SJCRH30 (cell line): ENCODE measurements at regions not wholly inside any gene's neighbourhood (a gene's known extent, or its start where the extent isn't known, plus 50 kb on each side); places are given as distances from the start of the nearest gene placed in this dataset.
A peak's percentile ranks its signal among the peaks of the same experiment; 100 is the strongest.
"Not testable (repeated sequence)": the region's sequence is repeated elsewhere in the genome, so short reads cannot be mapped to it uniquely, and the experiment has no call there.

Experiments used
- DNase-seq, 2 experiments: peaks; one replicate each; pipeline ENCODE4 v3.0.0-alpha.2; 2015 to 2020
- H3K27ac ChIP-seq: fragments of 250-450 bp; sonication (Bioruptor Pico); 2 replicates; pipeline ENCODE4 v1.5.1; 2020; ENCODE audit warnings: mild to moderate bottlenecking, moderate library complexity
- H3K27me3 ChIP-seq: fragments of 250-450 bp; sonication (Bioruptor Pico); 2 replicates; pipeline ENCODE4 v1.5.1; 2020; ENCODE audit warnings: mild to moderate bottlenecking, moderate library complexity
- H3K36me3 ChIP-seq: fragments of 250-450 bp; sonication (Bioruptor Pico); 2 replicates; pipeline ENCODE4 v1.5.1; 2020; ENCODE audit warnings: mild to moderate bottlenecking, moderate library complexity
- H3K4me1 ChIP-seq: fragments of 250-450 bp; sonication (Bioruptor Pico); 2 replicates; pipeline ENCODE4 v1.5.1; 2020; ENCODE audit warnings: mild to moderate bottlenecking, moderate library complexity
- H3K4me3 ChIP-seq: fragments of 250-450 bp; sonication (Bioruptor Pico); 2 replicates; pipeline ENCODE4 v1.5.1; 2020; ENCODE audit warnings: mild to moderate bottlenecking, moderate library complexity
- H3K9me3 ChIP-seq: fragments of 250-450 bp; sonication (Bioruptor Pico); replicated peaks from 2 replicates; pipeline ENCODE4 v1.5.1; 2020; ENCODE audit warnings: mild to moderate bottlenecking, moderate library complexity

- peak overlapping the region; percentile 54 for H3K4me3 ChIP-seq
- peaks cover 6% of the 10 kb centered on the region for H3K4me1 ChIP-seq
- H3K36me3 ChIP-seq: no peaks in the 10 kb centered on the region
- peak overlapping the region; percentile 11 for H3K27ac ChIP-seq
- H3K27me3 ChIP-seq: no peaks in the 10 kb centered on the region
- DNase-seq: peak; percentile 32 to 73
- H3K9me3 ChIP-seq: no peaks in the 10 kb centered on the region
Observed at GRCh38 chr20:53763707-53764414, 170.2 kb upstream of the ZNF217 start.

- H3K4me1 ChIP-seq, H3K9me3 ChIP-seq, DNase-seq, H3K27me3 ChIP-seq, H3K36me3 ChIP-seq, H3K27ac ChIP-seq, H3K4me3 ChIP-seq: not testable (repeated sequence)
Observed at GRCh38 chr20:53762423-53762798, 168.8 kb upstream of the ZNF217 start.

- H3K9me3 ChIP-seq: no peaks in the 10 kb centered on the region
- DNase-seq: no peak
- H3K27me3 ChIP-seq: no peaks in the 10 kb centered on the region
- H3K27ac ChIP-seq: no peak overlapping the region
- H3K4me3 ChIP-seq: no peak overlapping the region
- no peaks in the 10 kb centered on the region for H3K36me3 ChIP-seq
- H3K4me1 ChIP-seq: peaks cover 5% of the 10 kb centered on the region
Observed at GRCh38 chr20:53760025-53760441, 166.4 kb upstream of the ZNF217 start.

GRCh38 chr20:53757472-53757913 is 163.9 kb upstream of the ZNF217 start:
- Histone ChIP-seq H3K36me3 (no peaks in the 10 kb centered on the region), H3K9me3 (no peaks in the 10 kb centered on the region), H3K4me1 (peaks cover 15% of the 10 kb centered on the region), H3K27me3 (no peaks in the 10 kb centered on the region), H3K4me3 (peak overlapping the region; percentile 39), H3K27ac (no peak overlapping the region)
- DNase-seq: peak; percentile 82 to 89

- Histone ChIP-seq H3K27ac (no peak overlapping the region), H3K27me3 (no peaks in the 10 kb centered on the region), H3K9me3 (no peaks in the 10 kb centered on the region), H3K36me3 (no peaks in the 10 kb centered on the region), H3K4me3 (no peak overlapping the region), H3K4me1 (peaks cover 20% of the 10 kb centered on the region)
- no peak for DNase-seq
Observed at GRCh38 chr20:53755733-53756531, 162.3 kb upstream of the ZNF217 start.

GRCh38 chr20:53753880-53754459 is 160.3 kb upstream of the ZNF217 start:
- peaks cover 24% of the 10 kb centered on the region for H3K4me1 ChIP-seq
- H3K27me3 ChIP-seq: no peaks in the 10 kb centered on the region
- H3K36me3 ChIP-seq: no peaks in the 10 kb centered on the region
- H3K27ac ChIP-seq: no peak overlapping the region
- no peak overlapping the region for H3K4me3 ChIP-seq
- no peak for DNase-seq
- no peaks in the 10 kb centered on the region for H3K9me3 ChIP-seq

GRCh38 chr20:53752971-53753879 is 159.6 kb upstream of the ZNF217 start:
- Histone ChIP-seq H3K4me3 (no peak overlapping the region), H3K9me3 (no peaks in the 10 kb centered on the region), H3K4me1 (peaks cover 28% of the 10 kb centered on the region), H3K27me3 (no peaks in the 10 kb centered on the region), H3K36me3 (no peaks in the 10 kb centered on the region), H3K27ac (no peak overlapping the region)
- peak in 1 of 2 experiments; percentile 46 for DNase-seq

GRCh38 chr20:53752583-53752970 is 158.9 kb upstream of the ZNF217 start:
- H3K36me3 ChIP-seq: no peaks in the 10 kb centered on the region
- H3K4me3 ChIP-seq: no peak overlapping the region
- no peaks in the 10 kb centered on the region for H3K9me3 ChIP-seq
- no peak overlapping the region for H3K27ac ChIP-seq
- peaks cover 28% of the 10 kb centered on the region for H3K4me1 ChIP-seq
- no peak for DNase-seq
- no peaks in the 10 kb centered on the region for H3K27me3 ChIP-seq

GRCh38 chr20:53751620-53752318 is 158.1 kb upstream of the ZNF217 start:
- no peak for DNase-seq
- Histone ChIP-seq H3K4me3 (no peak overlapping the region), H3K36me3 (no peaks in the 10 kb centered on the region), H3K4me1 (peaks cover 28% of the 10 kb centered on the region), H3K9me3 (no peaks in the 10 kb centered on the region), H3K27me3 (no peaks in the 10 kb centered on the region), H3K27ac (no peak overlapping the region)

- peak; percentile 33 to 51 for DNase-seq
- H3K27ac ChIP-seq: no peak overlapping the region
- no peaks in the 10 kb centered on the region for H3K36me3 ChIP-seq
- no peaks in the 10 kb centered on the region for H3K9me3 ChIP-seq
- peaks cover 28% of the 10 kb centered on the region for H3K4me1 ChIP-seq
- no peak overlapping the region for H3K4me3 ChIP-seq
- no peaks in the 10 kb centered on the region for H3K27me3 ChIP-seq
Observed at GRCh38 chr20:53750827-53751619, 157.4 kb upstream of the ZNF217 start.

GRCh38 chr20:53749499-53749898 is 155.9 kb upstream of the ZNF217 start:
- H3K27me3 ChIP-seq: no peaks in the 10 kb centered on the region
- no peak for DNase-seq
- no peak overlapping the region for H3K4me3 ChIP-seq
- H3K27ac ChIP-seq: no peak overlapping the region
- peaks cover 26% of the 10 kb centered on the region for H3K4me1 ChIP-seq
- no peaks in the 10 kb centered on the region for H3K9me3 ChIP-seq
- no peaks in the 10 kb centered on the region for H3K36me3 ChIP-seq

- Histone ChIP-seq H3K4me3 (no peak overlapping the region), H3K27ac (no peak overlapping the region), H3K36me3 (no peaks in the 10 kb centered on the region), H3K27me3 (no peaks in the 10 kb centered on the region), H3K9me3 (no peaks in the 10 kb centered on the region), H3K4me1 (peaks cover 21% of the 10 kb centered on the region)
- peak in 1 of 2 experiments; percentile 47 for DNase-seq
Observed at GRCh38 chr20:53748821-53749421, 155.3 kb upstream of the ZNF217 start.

- Histone ChIP-seq H3K27me3 (no peaks in the 10 kb centered on the region), H3K9me3 (no peaks in the 10 kb centered on the region), H3K4me1 (peaks cover 16% of the 10 kb centered on the region), H3K27ac (no peak overlapping the region), H3K36me3 (no peaks in the 10 kb centered on the region), H3K4me3 (no peak overlapping the region)
- no peak for DNase-seq
Observed at GRCh38 chr20:53748176-53748575, 154.5 kb upstream of the ZNF217 start.
